SK-N-SH (cell line): ENCODE measurements at regions not wholly inside any gene's neighbourhood (a gene's known extent, or its start where the extent isn't known, plus 50 kb on each side); places are given as distances from the start of the nearest gene placed in this dataset.

ENCODE experiments used
- CTCF ChIA-PET: fragments of 300-600, 350-600 bp; formaldehyde crosslinking; extraction: SDS; loops from one replicate; lab custom pipeline; 2021; lab: Yijun Ruan, JAX
- POLR2A ChIA-PET: fragments of 350-600 bp; sonication (Branson Sonifier 250); formaldehyde crosslinking; extraction: SDS; loops from one replicate; lab custom pipeline; 2020; ENCODE audit warnings: antibody characterized with exemption, inconsistent platforms; lab: Yijun Ruan, JAX
- DNase-seq: peaks from one replicate; pipeline ENCODE4 v3.0.0; 2012
- H2AFZ ChIP-seq: fragments of 200-600 bp; sonication (generic); 2 replicates; pipeline ENCODE4 v1.8.1; 2016; ENCODE audit warnings: antibody characterized with exemption, mild to moderate bottlenecking, low read depth
- H3F3A ChIP-seq: fragments of 200-600 bp; sonication (generic); replicated peaks from 2 replicates; pipeline ENCODE3; 2016; ENCODE audit warnings: antibody characterized with exemption, mild to moderate bottlenecking; ENCODE audit not compliant: insufficient read depth
- H3K27ac ChIP-seq, 2 experiments: fragments of 200-500 bp in 1 of 2; fragments of 200-600 bp in 1 of 2; sonication (Bioruptor generic) in 1 of 2; sonication (generic), shearing (Covaris generic) in 1 of 2; 2 replicates each; pipeline versions ENCODE4 v1.5.1 to v1.6.1; 2014 to 2016; ENCODE audit warnings: low read depth in 2 of 2, inconsistent platforms in 1 of 2, low read length in 1 of 2, mild to moderate bottlenecking in 1 of 2, mixed read lengths in 1 of 2
- H3K27me3 ChIP-seq: fragments of 200-600 bp; sonication (generic), shearing (Covaris generic); 2 replicates; pipeline ENCODE4 v1.6.1; 2016; ENCODE audit warnings: mixed run types; ENCODE audit not compliant: insufficient read depth
- H3K36me3 ChIP-seq, 2 experiments: fragments of 200-500 bp in 1 of 2; fragments of 200-600 bp in 1 of 2; sonication (Bioruptor generic) in 1 of 2; sonication (generic) in 1 of 2; replicated peaks in 1 of 2; 2 replicates each; pipeline versions ENCODE3 to v1.5.1; 2014 to 2016; ENCODE audit warnings: low read length in 1 of 2, mild to moderate bottlenecking in 1 of 2; ENCODE audit not compliant: insufficient read depth in 2 of 2, control insufficient read depth in 1 of 2
- H3K4me1 ChIP-seq, 2 experiments: fragments of 200-500 bp in 1 of 2; fragments of 200-600 bp in 1 of 2; sonication (Bioruptor generic) in 1 of 2; sonication (generic), shearing (Covaris generic) in 1 of 2; 2 replicates each; pipeline versions ENCODE4 v1.5.1 to v1.6.1; 2014 to 2016; ENCODE audit warnings: low read depth in 1 of 2, low read length in 1 of 2, mixed run types in 1 of 2; ENCODE audit not compliant: insufficient read depth in 2 of 2, control insufficient read depth in 1 of 2
- H3K4me2 ChIP-seq: fragments of 200-600 bp; sonication (generic), shearing (Covaris generic); 2 replicates; pipeline ENCODE4 v1.6.1; 2017; ENCODE audit warnings: mixed run types
- H3K4me3 ChIP-seq, 2 experiments: fragments of 200-500 bp in 1 of 2; fragments of 200-600 bp in 1 of 2; sonication (Bioruptor generic) in 1 of 2; sonication (generic), shearing (Covaris generic) in 1 of 2; 2 replicates each; pipeline versions ENCODE4 v1.5.1 to v1.8.1; 2014 to 2016; ENCODE audit warnings: low read depth in 2 of 2, inconsistent platforms in 1 of 2, low read length in 1 of 2, mild to moderate bottlenecking in 1 of 2, mixed read lengths in 1 of 2, moderate library complexity in 1 of 2
- H3K79me2 ChIP-seq: fragments of 200-600 bp; sonication (generic); 2 replicates; pipeline ENCODE4 v1.8.1; 2017; ENCODE audit warnings: mild to moderate bottlenecking; ENCODE audit not compliant: insufficient read depth
- H3K9ac ChIP-seq: fragments of 200-600 bp; sonication (generic); 2 replicates; pipeline ENCODE4 v1.6.1; 2017; ENCODE audit warnings: mixed run types
- H3K9me2 ChIP-seq: fragments of 200-600 bp; sonication (generic); 2 replicates; pipeline ENCODE4 v1.6.1; 2017; ENCODE audit warnings: mixed run types
- H3K9me3 ChIP-seq: fragments of 200-600 bp; sonication (generic); 2 replicates; pipeline ENCODE4 v1.6.1; 2017; ENCODE audit warnings: mixed run types, mild to moderate bottlenecking, moderate library complexity
- H4K20me1 ChIP-seq: fragments of 200-600 bp; sonication (generic); 2 replicates; pipeline ENCODE4 v1.6.1; 2017; ENCODE audit warnings: mild to moderate bottlenecking, mixed run types; ENCODE audit not compliant: insufficient read depth
- EZH2phosphoT487 ChIP-seq: fragments of 200-600 bp; sonication (generic); IDR thresholded peaks from 2 replicates; pipeline ENCODE4 v1.6.1; 2017; ENCODE audit warnings: low read depth, mixed run types, mild to moderate bottlenecking, antibody characterized with exemption, moderate library complexity, borderline replicate concordance
- FOSL2 ChIP-seq: IDR thresholded peaks from 2 replicates; pipeline ENCODE4 v1.4.0; 2012; ENCODE audit warnings: low read depth, mild to moderate bottlenecking, moderate library complexity, borderline replicate concordance
- FOXJ3 ChIP-seq: sonication (generic); formaldehyde crosslinking; IDR thresholded peaks from 2 replicates; pipeline ENCODE4 v1.5.1; 2020; ENCODE audit warnings: mild to moderate bottlenecking, missing genetic modification reagents
- GABPA ChIP-seq: IDR thresholded peaks from 2 replicates; pipeline ENCODE4 v1.4.0; 2012; ENCODE audit warnings: low read depth, mild to moderate bottlenecking
- GATA2 ChIP-seq: sonication (generic); formaldehyde crosslinking; IDR thresholded peaks from 2 replicates; pipeline ENCODE4 v1.5.0; 2020; ENCODE audit warnings: mild to moderate bottlenecking, missing genetic modification reagents
- IRF3 ChIP-seq: fragments of 150-350 bp; IDR thresholded peaks from 2 replicates; pipeline ENCODE4 v1.6.1; 2016; ENCODE audit warnings: mild to moderate bottlenecking, low read depth, low read length
- JUND ChIP-seq: IDR thresholded peaks from 2 replicates; pipeline ENCODE4 v1.4.0; 2012
- NFIC ChIP-seq: IDR thresholded peaks from 2 replicates; pipeline ENCODE4 v1.4.0; 2012; ENCODE audit warnings: borderline replicate concordance
- PBX3 ChIP-seq: IDR thresholded peaks from 2 replicates; pipeline ENCODE4; 2012
- RAD21 ChIP-seq: IDR thresholded peaks from 2 replicates; pipeline ENCODE4 v1.6.1; 2012; ENCODE audit warnings: mild to moderate bottlenecking, low read length
- SMC3 ChIP-seq: IDR thresholded peaks from 2 replicates; pipeline ENCODE4 v1.6.1; 2012; ENCODE audit warnings: low read depth, low read length, improper control_type of control experiment
- TAF1 ChIP-seq: IDR thresholded peaks from 2 replicates; pipeline ENCODE4 v1.6.1; 2012; ENCODE audit warnings: low read depth, mild to moderate bottlenecking, low read length, moderate library complexity, borderline replicate concordance
- ZBTB33 ChIP-seq: IDR thresholded peaks from 2 replicates; pipeline ENCODE4 v1.4.0; 2012; ENCODE audit warnings: low read depth, borderline replicate concordance
- WGBS: methylation state at CpG from one replicate; pipeline ENCODE4 v1.1.6; 2017; ENCODE audit warnings: low lambda C conversion rate; 5-methylcytosine and 5-hydroxymethylcytosine counted together
- TF ChIP-seq, protein P1 (sequence below): IDR thresholded peaks from 2 replicates; pipeline ENCODE4 v1.4.0; 2012; ENCODE audit warnings: low read depth, borderline replicate concordance

GRCh38 chr14:61868846-61869245 lies 106.6 kb downstream of the SNAPC1 start:
- TF ChIP-seq IRF3: no peak
- TF ChIP-seq GABPA: no peak
- TF ChIP-seq PBX3: no peak
- TF ChIP-seq GATA2 (CRISPR knock-in tag): no peak
- no peak for TF ChIP-seq EZH2phosphoT487
- TF ChIP-seq, protein P1, sequence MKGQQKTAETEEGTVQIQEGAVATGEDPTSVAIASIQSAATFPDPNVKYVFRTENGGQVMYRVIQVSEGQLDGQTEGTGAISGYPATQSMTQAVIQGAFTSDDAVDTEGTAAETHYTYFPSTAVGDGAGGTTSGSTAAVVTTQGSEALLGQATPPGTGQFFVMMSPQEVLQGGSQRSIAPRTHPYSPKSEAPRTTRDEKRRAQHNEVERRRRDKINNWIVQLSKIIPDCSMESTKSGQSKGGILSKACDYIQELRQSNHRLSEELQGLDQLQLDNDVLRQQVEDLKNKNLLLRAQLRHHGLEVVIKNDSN: no peak
- TF ChIP-seq RAD21: no peak
- no peak for TF ChIP-seq TAF1
- no peak for TF ChIP-seq FOSL2
- no peak for TF ChIP-seq ZBTB33
- no peak for TF ChIP-seq JUND
- TF ChIP-seq NFIC: no peak
- TF ChIP-seq FOXJ3 (CRISPR knock-in tag): no peak
- TF ChIP-seq SMC3: no peak
- Histone ChIP-seq H3K4me3 (no peak overlapping the region), H3K9me3 (no peaks in the 10 kb centered on the region), H2AFZ (no peak overlapping the region), H3K4me2 (no peak overlapping the region), H3K9me2 (no peaks in the 10 kb centered on the region), H4K20me1 (no peaks in the 10 kb centered on the region), H3K9ac (no peak overlapping the region), H3K27me3 (no peaks in the 10 kb centered on the region), H3K4me1 (no peaks in the 10 kb centered on the region), H3F3A (no peaks in the 10 kb centered on the region), H3K36me3 (no peaks in the 10 kb centered on the region), H3K27ac (no peak overlapping the region), H3K79me2 (no peaks in the 10 kb centered on the region)
- WGBS: 19% methylated on average over 1 of the region's 1 CpG
- DNase-seq: no peak
- ChIA-PET POLR2A (no interaction called here), CTCF (no interaction called here)
